ENCODE measurements at regions not wholly inside any gene's neighbourhood (a gene's known extent, or its start where the extent isn't known, plus 50 kb on each side); places are given as distances from the start of the nearest gene placed in this dataset.

DNA sequence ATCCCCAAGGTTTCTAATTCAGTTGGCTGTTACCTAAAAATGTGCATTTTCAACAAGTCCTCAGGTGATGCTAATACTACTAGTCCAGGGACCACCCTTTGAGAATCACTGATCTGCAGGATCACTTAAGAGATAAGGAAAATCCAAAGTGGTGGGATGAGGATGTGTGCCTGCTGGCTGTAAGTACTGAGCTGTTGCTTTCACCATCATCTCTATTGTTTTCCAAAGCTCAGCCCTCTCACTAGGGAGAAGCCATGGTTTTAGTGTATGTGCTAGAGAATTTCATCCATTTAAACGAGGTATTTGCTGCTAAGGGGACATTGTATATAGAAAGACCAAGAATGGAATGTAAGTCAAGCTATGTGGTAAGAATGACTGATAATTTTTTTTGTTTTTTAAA, 202.3 kb downstream of the KIF21A start:
- no peak for DNase-seq

DNA sequence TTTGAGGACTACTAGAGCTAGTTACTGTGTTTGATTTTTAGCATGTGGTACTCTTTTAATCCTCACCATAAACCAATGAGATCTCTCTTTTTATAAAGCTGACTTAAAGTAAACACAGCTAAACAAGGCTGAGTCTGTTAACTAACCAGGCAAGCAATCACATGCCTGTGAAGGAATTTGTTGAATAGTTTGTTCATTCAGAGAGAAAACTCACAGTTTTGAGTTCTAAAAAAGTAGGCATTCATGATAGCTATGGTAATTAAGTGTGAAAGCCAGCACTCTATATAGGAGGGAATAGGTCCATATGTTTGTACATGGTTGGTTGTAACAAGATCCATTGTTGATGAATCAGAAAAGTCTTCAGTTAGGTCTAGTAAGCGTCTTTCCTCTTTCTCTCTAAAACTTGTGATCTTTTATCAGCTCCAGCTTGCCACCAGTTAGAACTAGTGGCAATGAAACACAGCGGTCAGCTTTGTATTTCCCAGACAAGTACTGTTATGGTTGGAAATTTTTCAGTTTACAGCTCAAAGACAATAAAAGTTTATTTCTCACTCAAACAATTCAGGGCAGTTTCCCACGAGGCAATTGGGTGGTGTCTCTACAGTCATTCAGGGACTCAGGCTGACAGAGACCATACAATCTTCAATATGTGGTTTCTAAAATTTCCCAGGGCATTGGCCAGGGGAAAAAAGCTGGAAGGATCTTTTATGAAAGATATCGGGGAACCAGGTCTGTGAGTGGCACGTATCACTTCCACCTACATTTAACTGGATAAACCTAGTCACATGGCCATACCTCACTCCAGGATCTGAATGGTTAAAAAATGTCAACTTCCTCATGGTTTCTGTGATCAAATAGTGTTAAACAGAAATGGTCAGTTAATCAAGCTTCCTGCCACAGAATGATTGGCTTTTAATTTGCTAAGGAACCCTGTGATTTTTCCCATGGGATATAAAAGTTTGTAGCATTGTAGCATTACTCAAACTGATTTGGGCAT, 203.1 kb downstream of the KIF21A start:
- no peak for DNase-seq

DNA sequence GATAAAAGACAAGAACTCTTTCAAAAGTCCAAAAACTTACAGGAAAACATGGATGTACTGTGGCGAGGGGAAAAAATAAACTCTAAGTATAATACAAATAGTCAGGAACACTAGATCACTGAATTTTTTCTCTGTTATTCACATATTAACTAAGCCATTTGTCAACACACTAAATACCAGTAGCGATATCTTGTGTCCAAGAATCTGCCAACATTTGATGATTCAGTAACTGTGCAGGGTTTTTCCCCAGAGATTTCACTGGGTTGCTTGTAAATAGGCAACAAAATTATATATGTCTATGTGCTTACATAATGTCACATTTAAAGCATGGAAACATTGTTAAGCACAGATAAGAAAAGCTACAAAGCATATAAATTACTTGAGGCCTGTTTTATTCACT, 205.9 kb downstream of the KIF21A start:
- no peak for DNase-seq

DNA sequence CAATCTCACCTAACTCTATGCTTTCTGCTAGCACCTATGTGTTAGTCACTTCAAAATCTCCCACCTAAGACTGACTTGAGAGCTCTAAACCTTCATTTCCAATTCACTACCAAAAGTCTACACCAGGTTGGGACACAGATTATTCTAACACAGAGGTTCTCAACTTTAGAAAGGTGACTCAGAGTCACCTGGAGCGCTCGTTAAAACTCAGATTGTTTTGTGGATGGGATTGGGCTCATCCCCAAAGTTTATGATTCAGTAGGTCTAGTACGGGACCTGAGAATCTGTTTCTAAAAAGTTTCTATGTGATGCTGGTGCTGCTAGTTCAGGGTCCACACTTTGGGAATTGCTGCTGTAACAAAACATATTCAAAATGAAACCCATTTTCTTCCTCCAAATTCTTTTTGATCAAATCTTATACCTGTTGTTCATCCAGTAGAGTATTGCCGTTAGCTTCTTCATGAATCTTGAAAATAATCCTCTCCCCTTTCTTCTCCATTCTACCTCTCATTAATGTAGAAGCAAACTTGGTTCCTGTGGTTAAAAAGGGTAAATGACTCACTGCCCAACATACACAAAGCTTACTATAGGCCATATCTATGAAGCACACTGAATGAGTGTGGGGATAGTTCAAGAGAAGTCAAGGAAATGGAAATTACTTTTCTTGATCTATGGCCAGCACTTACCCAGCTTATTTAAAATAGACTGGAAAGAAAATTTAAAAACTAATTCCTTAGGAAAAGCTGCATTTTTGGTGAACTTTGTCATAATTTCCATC, 206.7 kb downstream of the KIF21A start:
- DNase-seq = no peak

DNA sequence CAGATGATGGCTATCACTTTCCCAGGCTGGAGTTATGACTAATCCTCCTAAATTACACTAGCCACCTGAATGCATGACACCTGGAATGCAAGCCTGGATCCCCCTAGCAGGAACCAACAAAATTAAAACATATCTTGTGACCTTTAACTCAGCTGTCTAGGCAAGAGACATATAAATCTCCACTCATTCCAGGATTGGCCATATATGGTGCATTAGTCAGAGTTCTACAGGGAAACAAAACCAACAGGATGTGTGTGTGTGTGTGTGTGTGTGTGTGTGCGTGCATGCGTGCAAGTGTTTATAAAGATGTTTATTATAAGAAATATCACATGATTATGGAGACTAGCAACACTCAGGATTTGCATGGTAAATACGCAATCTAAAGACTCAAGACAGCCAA, 212.8 kb downstream of the KIF21A start:
- DNase-seq = no peak

DNA sequence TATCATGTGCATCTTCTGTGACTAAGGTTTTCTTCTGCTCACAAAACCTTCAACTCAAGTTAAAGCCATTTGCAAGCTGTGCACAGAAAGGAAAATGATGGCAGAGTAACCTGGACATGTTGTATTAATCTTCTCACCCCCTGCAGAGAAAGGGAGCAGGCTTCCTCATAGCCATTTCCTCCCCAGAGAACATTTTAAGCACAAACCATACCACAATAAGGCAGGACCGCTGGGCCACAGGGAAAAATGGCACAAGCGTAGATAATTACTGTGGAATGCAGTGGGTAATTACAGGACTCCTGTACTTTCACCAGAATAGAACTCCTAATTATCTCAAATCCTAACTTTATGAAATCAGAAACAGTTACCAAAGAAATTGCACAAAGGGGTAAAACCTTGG, 215.7 kb downstream of the KIF21A start:
- DNase-seq = no peak

DNA sequence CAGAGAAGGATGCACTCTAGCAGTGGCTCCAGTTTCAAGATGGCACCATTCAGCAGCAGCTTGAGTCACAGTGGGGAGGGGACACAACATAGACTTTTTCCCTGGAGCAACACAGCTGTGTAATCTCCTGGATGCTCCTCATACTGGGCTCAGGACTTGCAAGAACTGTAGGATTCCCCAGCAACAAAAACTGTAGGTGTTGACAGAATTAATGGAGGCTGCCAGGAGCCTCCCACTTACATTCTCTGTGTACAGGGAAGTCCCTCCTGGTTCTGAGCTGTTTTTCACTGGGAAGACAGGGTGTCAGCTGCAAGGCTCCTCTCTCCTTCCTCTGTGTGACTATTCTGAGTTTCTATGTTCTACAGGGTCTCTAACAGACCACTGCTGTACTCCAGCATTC, 217.9 kb downstream of the KIF21A start:
- peak; percentile 5 for DNase-seq

DNA sequence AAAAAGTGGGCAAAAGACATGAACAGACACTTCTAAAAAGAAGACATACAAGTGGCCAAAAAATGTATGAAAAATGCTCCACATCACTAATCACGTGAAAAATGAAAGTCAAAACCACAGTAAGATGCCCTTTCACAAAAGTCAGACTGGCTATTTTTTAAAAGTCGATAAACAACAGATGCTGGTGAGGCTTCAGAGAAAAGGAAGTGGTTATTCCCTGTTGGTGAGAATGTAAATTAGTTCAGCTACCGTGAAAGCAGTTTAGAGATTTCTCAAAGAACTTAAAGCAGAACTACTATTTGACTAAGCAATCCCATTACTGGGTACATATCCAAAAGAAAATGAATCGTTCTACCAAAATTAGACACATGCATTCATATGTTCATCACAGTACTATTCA, 237.0 kb downstream of the KIF21A start:
- DNase-seq = no peak

DNA sequence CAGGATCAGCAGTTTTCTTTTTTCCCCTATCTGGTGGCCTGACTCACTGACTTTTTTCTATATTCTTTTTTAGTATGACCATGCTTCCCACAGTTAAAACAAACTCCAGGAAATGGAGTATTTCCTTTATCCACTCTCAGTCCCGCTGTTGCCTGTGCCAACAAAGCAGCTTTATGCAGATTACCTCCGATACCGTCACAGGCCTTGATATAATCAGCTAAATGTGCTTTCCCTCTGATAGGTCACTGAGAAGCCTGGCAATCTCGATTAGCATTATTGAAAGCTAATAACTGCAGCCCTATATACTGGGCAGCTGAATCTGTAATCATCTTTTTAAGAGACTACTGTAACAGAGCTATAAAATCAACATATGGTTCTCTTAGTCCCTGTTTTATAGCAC, 243.6 kb downstream of the KIF21A start:
- no peak for DNase-seq

DNA sequence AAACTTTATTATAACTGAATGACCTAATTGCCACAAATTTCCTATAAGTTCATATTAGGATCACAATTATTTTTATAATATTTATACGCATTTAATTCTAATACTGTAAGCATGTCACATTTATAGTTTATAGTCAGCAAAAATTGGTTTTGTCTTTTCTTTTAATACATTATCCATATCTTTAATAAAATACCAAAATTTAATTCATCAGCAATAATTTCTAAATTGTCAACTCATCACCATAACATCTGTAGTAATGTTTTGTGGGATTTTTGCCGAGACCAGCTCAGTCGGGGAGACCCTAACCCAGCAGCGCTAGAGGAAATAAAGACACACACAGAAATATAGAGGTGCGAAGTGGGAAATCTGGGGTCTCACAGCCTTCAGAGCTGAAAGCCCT, 254.2 kb downstream of the KIF21A start:
- no peak for DNase-seq

DNA sequence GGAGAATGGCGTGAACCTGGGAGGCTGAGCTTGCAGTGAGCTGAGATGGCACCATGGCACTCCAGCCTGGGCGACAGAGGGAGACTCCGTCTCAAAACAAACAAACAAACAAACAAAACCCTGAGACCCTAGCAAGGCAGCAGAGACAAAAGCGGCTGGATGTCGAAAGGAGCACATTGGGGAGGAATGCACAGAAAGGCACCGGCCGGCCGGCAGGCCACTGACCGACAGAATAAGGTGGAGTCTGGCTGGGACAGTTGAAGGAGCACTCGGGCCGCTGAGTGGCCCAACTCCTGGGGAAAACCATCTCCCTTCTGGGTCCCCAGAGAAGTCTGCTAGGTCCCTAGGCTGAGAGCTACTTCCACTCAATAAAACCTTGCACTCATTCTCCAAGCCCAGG, 256.2 kb downstream of the KIF21A start:
- DNase-seq = no peak

DNA sequence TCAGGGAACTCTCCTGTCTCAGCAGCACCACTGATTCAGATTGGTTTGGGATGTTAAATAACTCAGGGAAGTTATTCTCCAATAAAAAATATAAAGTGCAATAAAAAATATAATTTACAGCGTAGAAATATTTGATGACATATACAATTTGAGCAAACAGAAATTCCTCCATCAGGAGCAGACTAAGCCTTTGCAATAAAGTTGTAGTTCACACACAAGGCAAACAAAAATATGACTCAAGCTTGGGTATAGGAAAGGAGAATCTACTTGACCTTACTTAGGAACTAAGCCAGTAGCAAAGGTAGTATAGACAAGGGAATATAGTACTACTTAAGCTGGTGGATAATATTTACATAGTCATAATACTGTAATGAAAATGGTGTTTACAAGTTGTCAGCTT, 264.1 kb downstream of the KIF21A start:
- DNase-seq = no peak

DNA sequence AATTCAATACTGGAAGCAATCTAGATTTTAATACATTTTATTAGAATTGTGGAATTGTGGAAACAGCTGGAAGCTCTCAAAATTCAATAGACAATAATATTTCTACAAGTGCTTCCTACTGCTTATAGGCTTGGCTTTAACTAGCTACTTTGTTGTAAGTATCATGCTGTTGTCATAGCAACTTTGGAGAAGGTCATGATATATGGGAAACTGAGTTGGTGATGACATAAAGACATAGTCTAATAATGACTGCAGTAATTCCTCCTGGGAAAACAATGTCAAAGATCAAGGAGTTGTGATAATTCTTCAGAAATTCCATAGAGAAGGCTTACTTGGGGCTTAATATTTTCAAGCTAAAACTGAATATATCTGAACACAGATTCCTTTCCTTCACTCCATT, 266.6 kb downstream of the KIF21A start:
- DNase-seq = no peak

DNA sequence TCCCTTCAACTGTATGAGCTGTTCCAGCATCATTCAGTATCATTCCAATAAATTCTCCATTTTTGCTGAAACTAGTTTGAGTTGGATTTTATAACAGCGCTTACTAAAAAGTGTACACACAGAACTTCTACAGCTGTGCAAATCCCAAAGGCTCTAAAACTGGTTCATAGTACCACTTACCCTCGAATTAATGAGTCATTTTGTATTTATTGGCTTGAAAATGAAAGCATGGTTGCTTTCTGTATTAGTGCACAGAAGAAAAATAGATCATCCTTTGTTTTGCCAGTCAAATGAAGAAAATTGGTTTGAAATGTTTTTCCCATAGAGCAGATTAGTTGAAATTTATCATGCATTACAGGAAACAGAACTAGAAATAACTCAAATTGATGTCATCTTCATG, 268.3 kb upstream of the CPNE8 start:
- no peak for DNase-seq

DNA sequence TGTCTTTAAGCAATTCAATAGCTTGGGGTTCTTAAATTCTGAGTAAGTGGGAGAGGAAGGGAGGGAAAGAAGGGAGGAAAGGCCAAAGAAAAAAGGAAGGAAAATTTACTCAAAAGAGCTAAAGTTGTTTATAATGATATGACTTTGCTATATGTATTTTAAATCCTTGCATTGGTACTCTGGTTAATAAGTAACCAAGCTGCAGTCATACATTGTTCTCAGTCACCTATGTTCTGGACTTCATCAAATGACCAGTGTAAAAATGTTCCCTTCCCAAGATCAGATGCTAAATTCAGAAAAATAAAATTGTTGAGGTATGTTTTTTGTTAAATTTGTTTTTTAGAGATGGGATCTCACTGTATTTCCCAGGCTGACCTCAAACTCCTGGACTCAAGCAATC, 259.9 kb upstream of the CPNE8 start:
- DNase-seq = no peak

DNA sequence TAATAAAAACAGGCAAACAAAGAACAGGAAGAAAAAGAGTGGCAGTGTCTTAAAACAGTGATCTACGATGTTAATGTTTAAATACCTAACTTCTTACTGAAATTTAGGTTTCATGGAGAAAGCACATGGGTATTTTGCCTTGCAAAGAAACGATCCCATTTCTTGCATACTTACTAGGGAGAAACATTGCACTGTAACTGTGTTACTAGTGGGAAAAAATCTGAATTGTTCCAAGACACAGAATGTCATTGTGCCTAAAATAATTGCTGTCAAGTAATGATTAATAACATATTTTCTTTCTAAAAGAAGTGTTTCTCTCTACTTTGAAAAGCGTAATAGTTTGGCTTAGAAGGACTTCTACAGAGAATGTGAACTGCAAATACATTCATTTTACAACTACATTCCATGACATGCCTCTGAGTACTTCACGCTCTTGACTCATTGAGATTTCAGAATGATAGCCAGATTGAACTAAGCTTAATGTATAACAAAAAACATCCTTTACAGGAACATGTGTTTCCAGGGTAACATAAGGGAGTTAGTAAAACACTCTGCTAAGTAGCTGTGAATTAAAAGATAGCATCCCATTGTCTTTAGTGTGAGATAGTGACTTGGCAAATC, 256.2 kb upstream of the CPNE8 start:
- no peak for DNase-seq

DNA sequence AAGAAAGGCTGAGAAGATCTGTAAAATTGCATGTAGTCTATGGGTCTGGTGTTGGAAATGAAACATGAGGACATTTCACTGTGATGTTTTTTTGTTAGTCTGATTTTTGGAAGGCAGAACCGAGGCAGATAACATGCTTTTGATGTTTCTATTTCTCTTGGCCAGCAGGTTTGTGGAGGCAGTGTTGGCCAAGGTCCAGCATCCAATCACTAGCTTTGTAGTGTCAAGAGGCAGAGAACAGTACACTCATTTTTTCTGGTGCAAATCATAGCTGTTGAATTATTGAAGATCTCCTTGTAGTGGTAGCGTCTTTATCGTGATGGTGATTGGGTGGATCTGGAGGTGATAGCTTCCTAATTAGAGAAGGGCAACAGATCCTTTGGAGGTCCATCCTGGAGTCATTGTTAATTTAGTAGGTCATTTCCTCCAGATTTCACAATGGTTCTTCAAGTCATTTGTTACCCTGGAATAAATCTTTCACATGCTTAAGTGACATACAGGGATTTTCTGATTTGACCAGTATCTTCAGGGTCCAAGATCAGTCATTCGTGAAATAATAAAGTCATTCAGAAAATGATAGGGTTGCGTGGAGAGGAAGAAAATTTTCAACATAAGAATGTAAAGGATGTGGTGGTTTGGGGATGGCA, 252.4 kb upstream of the CPNE8 start:
- no peak for DNase-seq

DNA sequence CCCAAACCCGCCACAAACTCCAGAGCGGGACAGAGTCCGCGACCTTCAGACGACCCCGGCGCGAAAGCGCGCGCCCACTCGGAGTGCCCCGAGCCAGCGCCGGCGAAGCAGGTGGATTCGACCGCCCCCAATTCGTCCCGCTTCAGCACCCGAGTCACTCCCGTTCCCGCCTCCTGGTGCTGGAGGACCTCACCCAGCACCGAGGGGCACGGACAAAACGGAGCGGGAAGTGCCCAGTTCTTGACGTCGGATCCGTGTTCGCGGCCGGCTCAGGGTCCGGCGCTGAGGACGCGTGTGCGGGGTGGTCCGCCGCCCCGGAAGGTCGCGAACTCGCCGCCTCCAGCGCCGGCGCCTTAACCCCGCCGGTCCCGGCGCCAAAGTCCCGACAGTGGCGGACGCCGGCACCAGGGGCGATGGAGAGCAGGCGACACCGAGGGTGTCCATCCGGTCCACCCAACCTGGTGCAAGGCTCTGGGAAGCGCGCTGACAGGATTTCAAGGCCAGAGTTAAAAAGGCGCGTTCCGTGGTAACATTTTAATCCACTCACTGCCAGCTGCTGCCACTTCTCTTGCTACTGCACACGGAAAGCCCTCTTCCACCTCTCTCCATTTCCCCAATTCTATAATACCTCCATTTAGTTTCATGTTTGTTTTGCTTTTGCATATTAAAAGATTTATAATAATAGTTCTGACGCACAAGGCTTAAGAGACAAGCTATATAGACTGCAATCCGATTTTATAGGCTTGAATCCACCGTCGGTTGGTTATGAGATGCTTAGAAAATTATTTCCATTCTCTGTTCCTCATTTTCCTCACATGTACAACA, 240.0 kb upstream of the CPNE8 start:
- DNase-seq = no peak

DNA sequence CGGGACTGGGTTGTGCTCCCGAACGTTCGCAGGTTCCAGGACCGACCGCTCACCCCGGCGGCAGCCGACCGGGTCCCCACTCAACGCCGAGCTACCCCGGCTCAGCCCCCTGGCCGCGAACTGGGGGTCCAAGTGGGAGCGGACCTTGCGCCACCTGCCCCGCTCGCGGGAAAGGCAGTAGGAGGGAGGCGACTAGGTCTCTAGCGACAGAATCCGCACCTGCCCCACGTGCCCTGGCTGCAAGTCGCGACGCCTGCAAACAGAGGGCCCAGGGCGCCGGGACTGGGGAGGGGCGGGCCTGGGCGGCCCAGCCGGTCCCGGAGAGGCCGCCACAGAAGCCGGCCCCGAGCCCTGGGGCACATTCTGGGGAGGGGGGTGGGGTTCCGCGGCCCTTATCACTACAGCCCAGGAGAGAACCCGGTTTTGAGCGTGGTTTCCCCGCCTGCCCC, 239.2 kb upstream of the CPNE8 start:
- no peak for DNase-seq

DNA sequence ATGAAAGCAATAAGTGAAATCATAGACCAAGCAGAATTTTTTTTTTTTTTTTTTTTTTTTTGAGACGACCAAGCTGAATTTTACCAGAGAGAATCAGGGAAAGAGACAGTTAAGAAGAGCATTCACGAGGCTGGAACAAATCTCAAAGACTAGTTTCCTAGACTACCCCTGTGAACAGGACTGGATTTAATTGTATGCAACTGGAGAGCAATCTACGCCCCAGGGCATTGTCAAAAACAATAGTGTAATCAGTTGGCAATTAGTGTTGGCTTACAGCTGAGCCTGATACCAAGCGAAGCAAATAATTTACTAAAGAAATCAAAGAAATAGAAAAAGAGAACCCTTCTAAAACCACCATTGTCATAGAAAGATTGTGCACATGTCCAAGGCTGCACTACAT, 232.9 kb upstream of the CPNE8 start:
- no peak for DNase-seq

DNA sequence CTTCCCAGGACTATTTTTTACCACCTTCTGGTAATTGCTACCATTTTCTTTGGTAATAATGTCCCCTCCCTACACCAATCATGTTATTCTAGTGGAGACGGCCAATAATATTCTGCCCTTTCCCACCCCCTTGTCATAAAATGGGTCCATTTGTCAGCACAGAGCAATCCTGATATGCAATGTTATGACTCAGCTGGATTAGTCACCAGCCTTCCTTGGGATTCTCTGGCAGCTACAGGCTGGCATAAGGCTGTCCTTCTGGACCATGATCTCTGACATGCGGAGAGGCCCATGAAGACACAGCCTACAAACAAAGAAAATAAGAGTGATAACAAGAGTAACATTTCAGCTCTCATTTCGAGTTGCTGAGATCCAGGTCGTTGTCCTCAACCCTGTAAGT, 222.0 kb upstream of the CPNE8 start:
- DNase-seq = no peak

DNA sequence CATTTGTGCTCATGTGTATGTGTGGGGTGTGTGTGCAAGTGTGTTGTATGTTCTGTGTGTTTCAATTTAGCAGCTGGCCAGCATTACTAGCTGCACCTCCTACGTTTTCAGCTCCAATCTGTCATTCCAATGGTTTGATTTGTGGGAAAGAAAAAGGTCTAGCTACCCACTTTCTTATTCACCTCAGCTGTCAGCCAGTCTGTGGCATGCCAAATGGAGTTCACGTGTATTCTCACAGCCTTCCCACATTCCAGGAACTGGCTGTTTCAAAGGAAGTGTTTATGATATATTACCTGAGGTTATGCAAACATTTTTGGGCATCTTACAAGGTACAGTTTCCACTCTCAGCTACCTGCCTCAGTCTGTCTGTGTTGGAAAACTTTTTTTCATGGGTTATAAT, 220.2 kb upstream of the CPNE8 start:
- DNase-seq = no peak

Data from occipital lobe (tissue), 1 donor.